GM12878 (cell line): ENCODE measurements at regions not wholly inside any gene's neighbourhood (a gene's known extent, or its start where the extent isn't known, plus 50 kb on each side); places are given as distances from the start of the nearest gene placed in this dataset.

Experiments
- ATAC-seq: fragments of 200-7000 bp; cut with Tn5 transposase; 3 replicates; pipeline ENCODE4 v1.9.1; 2020; ENCODE audit warnings: mild to moderate bottlenecking, moderate library complexity
- BruUV-seq: library from RNA; stranded (reverse); fragments of 400-500 nt; replicated peaks from 2 replicates; lab custom pipeline; 2021; lab: Mats Ljungman, UMichigan
- CTCF ChIA-PET: fragments of 300-600 bp; sonication (Branson Sonifier 250); formaldehyde crosslinking; extraction: SDS; loops from one replicate; lab custom pipeline; 2021; ENCODE audit warnings: inconsistent platforms; lab: Yijun Ruan, JAX
- POLR2A ChIA-PET: fragments of 350-600 bp; formaldehyde crosslinking; extraction: SDS; loops from one replicate; lab custom pipeline; 2021; ENCODE audit warnings: inconsistent platforms; lab: Charles Lee
- RAD21 ChIA-PET: fragments of 300-600 bp; sonication (Branson Sonifier 250); formaldehyde crosslinking; loops from one replicate; lab custom pipeline; 2023; ENCODE audit warnings: antibody characterized with exemption; ENCODE audit not compliant: unreplicated experiment; lab: Charles Lee
- SMC1A ChIA-PET: fragments of 300-600 bp; sonication (Branson Sonifier 250); formaldehyde crosslinking; loops from one replicate; lab custom pipeline; 2023; ENCODE audit not compliant: unreplicated experiment, uncharacterized antibody; lab: Charles Lee
- DNase-seq: peaks from one replicate; pipeline ENCODE4 v3.0.0-alpha.2; 2011; ENCODE audit warnings: low read depth, low spot score
- FAIRE-seq: peaks from 3 replicates; lab custom pipeline; 2011; peaks lifted over from hg19 to GRCh38; lab: Jason Lieb, UNC
- H2AFZ ChIP-seq: 2 replicates; pipeline ENCODE4 v1.6.0; 2011; ENCODE audit warnings: low read depth, low read length, control low read depth; ENCODE audit not compliant: control insufficient read depth
- H3K27ac ChIP-seq: 2 replicates; pipeline ENCODE4 v1.5.1; 2011; ENCODE audit warnings: control low read depth; ENCODE audit not compliant: control insufficient read depth, insufficient read depth
- H3K27me3 ChIP-seq, 2 experiments: replicated peaks in 1 of 2; 2 replicates each; pipeline versions ENCODE4 v1.6.0 to v1.6.1; 2011; ENCODE audit warnings: low read length in 1 of 2; ENCODE audit not compliant: control insufficient read depth in 2 of 2, insufficient read depth in 2 of 2
- H3K36me3 ChIP-seq, 2 experiments: 2 replicates each; pipeline ENCODE4 v1.5.1; 2011; ENCODE audit warnings: low read length in 1 of 2; ENCODE audit not compliant: control insufficient read depth in 2 of 2, insufficient read depth in 2 of 2
- H3K4me1 ChIP-seq: 2 replicates; pipeline ENCODE4 v1.6.1; 2011; ENCODE audit warnings: mild to moderate bottlenecking, low read length, moderate library complexity, mixed read lengths; ENCODE audit not compliant: control insufficient read depth, insufficient read depth
- H3K4me2 ChIP-seq: 2 replicates; pipeline ENCODE4 v1.6.0; 2011; ENCODE audit warnings: control low read depth; ENCODE audit not compliant: control insufficient read depth, insufficient read depth
- H3K4me3 ChIP-seq: fragments of 200-600 bp; sonication (generic); 2 replicates; pipeline ENCODE4 v1.5.1; 2016
- H3K79me2 ChIP-seq: 2 replicates; pipeline ENCODE4 v1.6.0; 2011; ENCODE audit warnings: low read length; ENCODE audit not compliant: control insufficient read depth, insufficient read depth
- H3K9ac ChIP-seq: 2 replicates; pipeline ENCODE4 v1.8.0; 2011; ENCODE audit warnings: low read length, control low read depth, mixed read lengths; ENCODE audit not compliant: control insufficient read depth, insufficient read depth
- H3K9me3 ChIP-seq: replicated peaks from 3 replicates; pipeline ENCODE4 v1.5.1; 2011; ENCODE audit warnings: mild to moderate bottlenecking, low read length; ENCODE audit not compliant: control insufficient read depth, insufficient read depth
- H4K20me1 ChIP-seq: 2 replicates; pipeline ENCODE4 v1.6.0; 2011; ENCODE audit not compliant: control insufficient read depth, insufficient read depth
- ATF2 ChIP-seq: IDR thresholded peaks from 2 replicates; pipeline ENCODE4 v1.6.1; 2012; ENCODE audit warnings: low read length, inconsistent platforms
- CREM ChIP-seq: IDR thresholded peaks from 2 replicates; pipeline ENCODE4 v1.6.1; 2014; ENCODE audit warnings: antibody characterized with exemption, low read depth
- CTCF ChIP-seq, 3 experiments: IDR thresholded peaks in 2 of 3; conservative IDR thresholded peaks in 1 of 3; 2 replicates each; pipeline ENCODE4 v1.5.1; 2011; ENCODE audit warnings: low read depth in 3 of 3, low read length in 3 of 3, mild to moderate bottlenecking in 3 of 3, control low read depth in 2 of 3, moderate library complexity in 2 of 3, inconsistent platforms in 1 of 3, mixed read lengths in 1 of 3; ENCODE audit not compliant: control insufficient read depth in 2 of 3, insufficient read depth in 1 of 3; ENCODE audit errors: extremely low read depth in 1 of 3
- FOXK2 ChIP-seq: fragments of 450-650 bp; IDR thresholded peaks from 2 replicates; pipeline ENCODE4 v1.6.1; 2017; ENCODE audit warnings: mild to moderate bottlenecking, moderate library complexity
- PML ChIP-seq: IDR thresholded peaks from 2 replicates; pipeline ENCODE4 v1.6.1; 2012; ENCODE audit warnings: low read length, inconsistent platforms
- SMAD1 ChIP-seq: fragments of 450-650 bp; IDR thresholded peaks from 2 replicates; pipeline ENCODE4 v1.6.1; 2018; ENCODE audit warnings: mild to moderate bottlenecking, low read depth; ENCODE audit not compliant: partially characterized antibody
- STAT1 ChIP-seq: fragments of 450-650 bp; conservative IDR thresholded peaks from 2 replicates; pipeline ENCODE4 v1.6.1; 2014; ENCODE audit warnings: antibody characterized with exemption, mild to moderate bottlenecking
- WGBS: methylation state at CpG from one replicate; pipeline ENCODE4 v1.1.6; 2016; ENCODE audit warnings: low lambda C conversion rate; ENCODE audit not compliant: insufficient replicate concordance, insufficient coverage; ENCODE audit errors: missing lambda C conversion rate; 5-methylcytosine and 5-hydroxymethylcytosine counted together
- in situ Hi-C: fragments of 300-500 bp; cut with MboI; formaldehyde crosslinking; loops from 9 replicates; pipeline ENCODE4 v1.14.3; 2018; ENCODE audit warnings: mixed read lengths
- intact Hi-C: fragments of 100-400 bp; cut with micrococcal nuclease; formaldehyde crosslinking; loops from one replicate; pipeline ENCODE4 v1.14.2; 2022; ENCODE audit not compliant: unreplicated experiment

GRCh38 chr18:67597759-67598158 is 81.2 kb upstream of the DSEL start:
- Histone ChIP-seq H3K36me3 (no peaks in the 10 kb centered on the region), H4K20me1 (no peaks in the 10 kb centered on the region), H3K4me1 (no peaks in the 10 kb centered on the region), H3K4me3 (no peak overlapping the region), H3K9ac (no peak overlapping the region), H3K27me3 (no peaks in the 10 kb centered on the region), H3K9me3 (no peaks in the 10 kb centered on the region), H3K79me2 (no peaks in the 10 kb centered on the region), H3K4me2 (no peak overlapping the region), H2AFZ (no peak overlapping the region), H3K27ac (no peak overlapping the region)
- in situ Hi-C loops (no loop called here), intact Hi-C loops (no loop called here)
- ChIA-PET RAD21 (no interaction called here), POLR2A (no interaction called here), CTCF (interaction anchor here (0.7 kb wide), 2 partner anchors 10 to 1135 kb away, joined by 3 read pairs; no protein-coding TSS in a partner anchor), SMC1A (no interaction called here)
- FAIRE-seq (no peak), ATAC-seq (no peak), DNase-seq (no peak)
- BruUV-seq: no TSS peak
- WGBS: 2% methylated on average over 2 of the region's 2 CpGs
- no peak for TF ChIP-seq ATF2
- no peak for TF ChIP-seq STAT1
- TF ChIP-seq CTCF (IDR thresholded peaks at IDR 0.05 in 2 of 3, conservative IDR thresholded peaks at IDR 0.05 in 1 of 3; ENCODE audit: control insufficient read depth in 2 of 3, extremely low read depth in 1 of 3, insufficient read depth in 1 of 3, low read depth in 3 of 3, low read length in 3 of 3): no peak
- TF ChIP-seq SMAD1: no peak
- TF ChIP-seq PML: no peak
- no peak for TF ChIP-seq FOXK2
- TF ChIP-seq CREM: no peak
